GM18520 (cell line): ENCODE measurements at regions not wholly inside any gene's neighbourhood (a gene's known extent, or its start where the extent isn't known, plus 50 kb on each side); places are given as distances from the start of the nearest gene placed in this dataset.

Source experiments
- ATAC-seq: cut with Tn5 transposase; IDR thresholded peaks from one replicate; pipeline ENCODE4 v1.9.1; 2021; ENCODE audit not compliant: unreplicated experiment

- ATAC-seq = no peak
Measured at GRCh38 chr10:8527773-8528172, 473.3 kb downstream of the GATA3 start.

- no peak for ATAC-seq
Measured at GRCh38 chr10:8531116-8531515, 476.6 kb downstream of the GATA3 start.

GRCh38 chr10:8532647-8533046, 478.2 kb downstream of the GATA3 start:
- no peak for ATAC-seq

GRCh38 chr10:8533462-8533861, 479.0 kb downstream of the GATA3 start:
- ATAC-seq = no peak

GRCh38 chr10:8534096-8534495, 479.6 kb downstream of the GATA3 start:
- ATAC-seq = no peak

- ATAC-seq = no peak
Measured at GRCh38 chr10:8534891-8535290, 480.4 kb downstream of the GATA3 start.

GRCh38 chr10:8539056-8539455, 484.6 kb downstream of the GATA3 start:
- ATAC-seq = no peak

- no peak for ATAC-seq
Measured at GRCh38 chr10:8543361-8544056, 489.0 kb downstream of the GATA3 start.

GRCh38 chr10:8544057-8544380, 489.5 kb downstream of the GATA3 start:
- ATAC-seq = no peak

- no peak for ATAC-seq
Measured at GRCh38 chr10:8544500-8544899, 490.0 kb downstream of the GATA3 start.

- no peak for ATAC-seq
Measured at GRCh38 chr10:8554574-8554973, 500.1 kb downstream of the GATA3 start.

GRCh38 chr10:8556321-8556720, 501.8 kb downstream of the GATA3 start:
- ATAC-seq = no peak

GRCh38 chr10:8563478-8563877, 509.0 kb downstream of the GATA3 start:
- no peak for ATAC-seq

- no peak for ATAC-seq
Measured at GRCh38 chr10:8566737-8567136, 512.2 kb downstream of the GATA3 start.

GRCh38 chr10:8568401-8568800, 513.9 kb downstream of the GATA3 start:
- no peak for ATAC-seq

GRCh38 chr10:8575620-8576019, 521.1 kb downstream of the GATA3 start:
- no peak for ATAC-seq

- ATAC-seq = no peak
Measured at GRCh38 chr10:8576281-8576680, 521.8 kb downstream of the GATA3 start.

GRCh38 chr10:8576911-8577310, 522.4 kb downstream of the GATA3 start:
- ATAC-seq = no peak

- no peak for ATAC-seq
Measured at GRCh38 chr10:8577686-8578085, 523.2 kb downstream of the GATA3 start.

GRCh38 chr10:8581521-8582225, 527.2 kb downstream of the GATA3 start:
- ATAC-seq = no peak

GRCh38 chr10:8583096-8583495, 528.6 kb downstream of the GATA3 start:
- no peak for ATAC-seq

- no peak for ATAC-seq
Measured at GRCh38 chr10:8584666-8585065, 530.2 kb downstream of the GATA3 start.

GRCh38 chr10:8586504-8586903, 532.0 kb downstream of the GATA3 start:
- no peak for ATAC-seq
